ENCODE measurements at regions not wholly inside any gene's neighbourhood (a gene's known extent, or its start where the extent isn't known, plus 50 kb on each side); places are given as distances from the start of the nearest gene placed in this dataset.

DNA sequence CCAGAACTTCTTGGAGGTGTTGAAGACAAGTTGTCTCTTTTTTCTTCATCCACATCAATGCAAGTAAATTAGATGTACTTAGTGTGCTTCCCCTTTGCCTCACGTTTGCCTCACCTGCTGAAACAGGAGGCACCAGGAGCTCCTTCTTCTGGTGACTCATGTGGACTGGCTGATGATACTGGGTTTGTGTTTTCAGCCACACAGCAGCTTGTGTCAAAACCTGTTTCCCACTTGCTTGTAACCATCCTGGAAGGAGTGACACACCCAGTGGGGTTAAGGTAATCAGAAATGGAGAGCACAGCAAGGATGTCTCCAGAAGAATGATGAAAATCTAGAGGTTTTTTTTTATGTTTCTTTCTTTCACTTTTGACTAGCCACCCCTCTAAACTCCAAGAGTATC lies 143.3 kb upstream of the RBMS3 start:
- Mint-ChIP-seq H3K36me3 (ENCODE audit: low read depth) (no peaks in the 10 kb centered on the region), H3K9me3 (peaks cover 3% of the 10 kb centered on the region), H3K4me3 (no peak overlapping the region), H3K27ac (no peak overlapping the region), H3K27me3 (no peaks in the 10 kb centered on the region), H3K4me1 (ENCODE audit: low read depth) (no peaks in the 10 kb centered on the region)
- ChIA-PET CTCF (no interaction called here), POLR2A (no interaction called here)
- no peaks in the 10 kb centered on the region for H3K4me1 ChIP-seq (ENCODE audit: insufficient read depth, low read length)
- TF ChIP-seq, protein P1, sequence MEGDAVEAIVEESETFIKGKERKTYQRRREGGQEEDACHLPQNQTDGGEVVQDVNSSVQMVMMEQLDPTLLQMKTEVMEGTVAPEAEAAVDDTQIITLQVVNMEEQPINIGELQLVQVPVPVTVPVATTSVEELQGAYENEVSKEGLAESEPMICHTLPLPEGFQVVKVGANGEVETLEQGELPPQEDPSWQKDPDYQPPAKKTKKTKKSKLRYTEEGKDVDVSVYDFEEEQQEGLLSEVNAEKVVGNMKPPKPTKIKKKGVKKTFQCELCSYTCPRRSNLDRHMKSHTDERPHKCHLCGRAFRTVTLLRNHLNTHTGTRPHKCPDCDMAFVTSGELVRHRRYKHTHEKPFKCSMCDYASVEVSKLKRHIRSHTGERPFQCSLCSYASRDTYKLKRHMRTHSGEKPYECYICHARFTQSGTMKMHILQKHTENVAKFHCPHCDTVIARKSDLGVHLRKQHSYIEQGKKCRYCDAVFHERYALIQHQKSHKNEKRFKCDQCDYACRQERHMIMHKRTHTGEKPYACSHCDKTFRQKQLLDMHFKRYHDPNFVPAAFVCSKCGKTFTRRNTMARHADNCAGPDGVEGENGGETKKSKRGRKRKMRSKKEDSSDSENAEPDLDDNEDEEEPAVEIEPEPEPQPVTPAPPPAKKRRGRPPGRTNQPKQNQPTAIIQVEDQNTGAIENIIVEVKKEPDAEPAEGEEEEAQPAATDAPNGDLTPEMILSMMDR (IDR thresholded peaks at IDR 0.05), result no peak
- H3K4me3 ChIP-seq (ENCODE audit: low read length), result no peak overlapping the region
- H3K27ac ChIP-seq (ENCODE audit: low read depth in 1 of 2, low read length in 2 of 2), result no peak overlapping the region
- no peaks in the 10 kb centered on the region for H3K9me3 ChIP-seq (ENCODE audit: control insufficient read depth in 1 of 2, insufficient read depth in 1 of 2, low read length in 2 of 2)
- DNase-seq, result no peak
- ATAC-seq (ENCODE audit: poor library complexity), result no peak
- intact Hi-C loops (cut with DNase I, micrococcal nuclease), result no loop called here
- no peaks in the 10 kb centered on the region for H3K36me3 ChIP-seq (ENCODE audit: insufficient read depth, low read length)
- no peaks in the 10 kb centered on the region for H3K27me3 ChIP-seq (ENCODE audit: control insufficient read depth in 1 of 2, insufficient read depth in 2 of 2, low read length in 2 of 2)

DNA sequence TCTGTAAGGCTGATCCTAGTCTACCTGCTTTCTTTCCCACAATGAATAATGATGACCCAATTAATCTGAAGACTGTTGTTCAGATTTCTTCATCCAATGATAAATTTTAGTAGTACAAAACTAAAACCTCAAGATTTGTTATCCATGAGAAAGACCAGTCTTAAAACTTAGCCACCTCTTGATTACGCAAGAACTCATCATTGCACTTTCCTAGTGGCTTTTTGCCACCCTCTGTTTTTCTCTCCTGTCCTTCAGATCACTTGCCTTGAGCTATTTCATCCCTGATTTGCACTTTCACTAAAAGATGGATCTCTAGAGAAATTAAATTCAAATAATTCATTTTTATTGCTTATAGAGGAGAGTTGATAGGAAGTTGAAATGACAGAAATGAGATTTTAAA lies 142.7 kb upstream of the RBMS3 start:
- DNase-seq, result no peak
- H3K27me3 ChIP-seq (ENCODE audit: control insufficient read depth in 1 of 2, insufficient read depth in 2 of 2, low read length in 2 of 2), result no peaks in the 10 kb centered on the region
- H3K36me3 Mint-ChIP-seq (ENCODE audit: low read depth), result no peaks in the 10 kb centered on the region
- ATAC-seq (ENCODE audit: poor library complexity), result no peak
- no peaks in the 10 kb centered on the region for H3K36me3 ChIP-seq (ENCODE audit: insufficient read depth, low read length)
- H3K27me3 Mint-ChIP-seq, result no peaks in the 10 kb centered on the region
- ChIA-PET POLR2A (no interaction called here), CTCF (no interaction called here)
- no peaks in the 10 kb centered on the region for H3K4me1 Mint-ChIP-seq (ENCODE audit: low read depth)
- no peak overlapping the region for H3K27ac ChIP-seq (ENCODE audit: low read depth in 1 of 2, low read length in 2 of 2)
- H3K9me3 ChIP-seq (ENCODE audit: control insufficient read depth in 1 of 2, insufficient read depth in 1 of 2, low read length in 2 of 2), result no peaks in the 10 kb centered on the region
- H3K4me3 ChIP-seq (ENCODE audit: low read length), result no peak overlapping the region
- H3K4me3 Mint-ChIP-seq, result no peak overlapping the region
- no peaks in the 10 kb centered on the region for H3K4me1 ChIP-seq (ENCODE audit: insufficient read depth, low read length)
- intact Hi-C loops (cut with DNase I, micrococcal nuclease), result no loop called here
- H3K27ac Mint-ChIP-seq, result no peak overlapping the region
- no peaks in the 10 kb centered on the region for H3K9me3 Mint-ChIP-seq
- TF ChIP-seq, protein P1 (IDR thresholded peaks at IDR 0.05), result no peak

DNA sequence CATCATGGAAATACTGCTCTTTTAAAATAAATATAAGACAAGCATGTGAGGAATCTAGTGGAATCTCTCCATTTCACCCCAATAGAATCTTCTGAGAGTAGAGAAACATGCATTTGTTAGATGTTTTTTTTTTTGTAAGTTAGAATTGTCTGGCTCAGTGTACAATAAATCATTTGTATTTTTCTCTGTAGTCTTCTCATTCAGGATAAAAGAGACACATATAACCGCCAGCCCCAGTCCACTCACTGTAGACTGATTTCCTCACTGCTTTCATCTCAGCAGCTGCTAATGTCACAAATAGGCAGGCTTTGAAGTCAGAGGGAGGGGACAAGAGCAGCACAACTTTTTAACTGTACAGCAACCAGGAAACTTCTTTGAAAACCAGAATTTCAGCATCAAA lies 140.2 kb upstream of the RBMS3 start:
- Mint-ChIP-seq H3K4me1 (ENCODE audit: low read depth) (no peaks in the 10 kb centered on the region), H3K9me3 (no peaks in the 10 kb centered on the region), H3K27me3 (no peaks in the 10 kb centered on the region), H3K27ac (no peak overlapping the region), H3K36me3 (ENCODE audit: low read depth) (no peaks in the 10 kb centered on the region), H3K4me3 (no peak overlapping the region)
- TF ChIP-seq, protein P1 (IDR thresholded peaks at IDR 0.05), result no peak
- intact Hi-C loops (cut with DNase I, micrococcal nuclease), result no loop called here
- Histone ChIP-seq H3K27ac (ENCODE audit: low read depth in 1 of 2, low read length in 2 of 2) (no peak overlapping the region), H3K4me1 (ENCODE audit: insufficient read depth, low read length) (no peaks in the 10 kb centered on the region), H3K36me3 (ENCODE audit: insufficient read depth, low read length) (no peaks in the 10 kb centered on the region), H3K9me3 (ENCODE audit: control insufficient read depth in 1 of 2, insufficient read depth in 1 of 2, low read length in 2 of 2) (no peaks in the 10 kb centered on the region), H3K27me3 (ENCODE audit: control insufficient read depth in 1 of 2, insufficient read depth in 2 of 2, low read length in 2 of 2) (no peaks in the 10 kb centered on the region), H3K4me3 (ENCODE audit: low read length) (no peak overlapping the region)
- ChIA-PET CTCF (no interaction called here), POLR2A (no interaction called here)
- peak; percentile 48 for ATAC-seq (ENCODE audit: poor library complexity)
- peak in 1 of 14 experiments; percentile 2 for DNase-seq
